OCI-LY7 (cell line): ENCODE measurements at regions not wholly inside any gene's neighbourhood (a gene's known extent, or its start where the extent isn't known, plus 50 kb on each side); places are given as distances from the start of the nearest gene placed in this dataset.

Experiments
- BruUV-seq: library from RNA; stranded (reverse); fragments of 400-500 nt; replicated peaks from 2 replicates; lab custom pipeline; 2021; lab: Mats Ljungman, UMichigan
- CTCF ChIA-PET: fragments of 300-600 bp; sonication (Branson Sonifier 250); formaldehyde crosslinking; loops from one replicate; lab custom pipeline; 2022; ENCODE audit warnings: antibody characterized with exemption; ENCODE audit not compliant: unreplicated experiment; lab: Charles Lee
- POLR2A ChIA-PET: fragments of 300-600 bp; sonication (Branson Sonifier 250); formaldehyde crosslinking; loops from one replicate; lab custom pipeline; 2022; ENCODE audit warnings: antibody characterized with exemption; lab: Charles Lee
- DNase-seq: peaks from one replicate; pipeline ENCODE4 v3.0.0-alpha.2; 2015; ENCODE audit warnings: low spot score
- H2AFZ ChIP-seq: fragments of 200-600 bp; sonication (generic), shearing (Covaris generic); 2 replicates; pipeline ENCODE4 v1.6.1; 2014; ENCODE audit warnings: mild to moderate bottlenecking, antibody characterized with exemption, low read length, moderate library complexity
- H3K27ac ChIP-seq: fragments of 200-600 bp; sonication (generic); 2 replicates; pipeline ENCODE4 v1.5.1; 2014; ENCODE audit warnings: mixed run types, low read depth, mild to moderate bottlenecking, moderate library complexity, low read length, inconsistent platforms; ENCODE audit not compliant: poor library complexity, severe bottlenecking
- H3K36me3 ChIP-seq: fragments of 200-600 bp; sonication (generic); 2 replicates; pipeline ENCODE4 v1.6.1; 2014; ENCODE audit warnings: mild to moderate bottlenecking, antibody characterized with exemption, low read length, moderate library complexity, mixed read lengths; ENCODE audit not compliant: insufficient read depth
- H3K4me1 ChIP-seq: fragments of 200-600 bp; sonication (generic); 2 replicates; pipeline ENCODE4 v1.5.1; 2014; ENCODE audit warnings: mild to moderate bottlenecking, low read length; ENCODE audit not compliant: insufficient read depth, poor library complexity, severe bottlenecking
- H3K4me2 ChIP-seq: fragments of 200-600 bp; sonication (generic); 2 replicates; pipeline ENCODE4 v1.6.1; 2014; ENCODE audit warnings: mild to moderate bottlenecking, low read length
- H3K4me3 ChIP-seq: fragments of 200-600 bp; sonication (generic); 2 replicates; pipeline ENCODE4 v1.5.1; 2014; ENCODE audit warnings: mild to moderate bottlenecking, low read depth, low read length; ENCODE audit not compliant: poor library complexity, severe bottlenecking
- H3K79me2 ChIP-seq: fragments of 200-600 bp; sonication (generic); 2 replicates; pipeline ENCODE4 v1.6.1; 2016; ENCODE audit warnings: low read depth, mild to moderate bottlenecking, low read length, moderate library complexity, mixed read lengths; ENCODE audit not compliant: insufficient read depth
- H3K9me2 ChIP-seq: fragments of 200-600 bp; sonication (generic); 2 replicates; pipeline ENCODE4 v1.6.1; 2016; ENCODE audit warnings: mild to moderate bottlenecking, low read length, mixed read lengths; ENCODE audit not compliant: insufficient read depth
- H3K9me3 ChIP-seq: fragments of 200-600 bp; sonication (generic); 2 replicates; pipeline ENCODE4 v1.6.1; 2014; ENCODE audit warnings: mild to moderate bottlenecking, mixed run types, low read length, mixed read lengths
- H4K20me1 ChIP-seq: fragments of 200-600 bp; sonication (generic); 2 replicates; pipeline ENCODE4 v1.6.1; 2014; ENCODE audit warnings: mild to moderate bottlenecking, antibody characterized with exemption, low read length, moderate library complexity, mixed read lengths; ENCODE audit not compliant: insufficient read depth
- EZH2phosphoT487 ChIP-seq: fragments of 200-600 bp; sonication (generic); IDR thresholded peaks from 2 replicates; pipeline ENCODE4 v1.6.1; 2018; ENCODE audit warnings: low read depth, borderline replicate concordance, mild to moderate bottlenecking, mixed run types, antibody characterized with exemption, low read length, moderate library complexity, mixed read lengths
- intact Hi-C: fragments of 100-400 bp; cut with micrococcal nuclease; formaldehyde crosslinking; loops from one replicate; pipeline ENCODE4 v1.10.0; 2022; ENCODE audit not compliant: unreplicated experiment
- TF ChIP-seq, protein P1 (sequence below): fragments of 200-600 bp; sonication (generic); conservative IDR thresholded peaks from 2 replicates; pipeline ENCODE4 v1.5.1; 2014; ENCODE audit warnings: mild to moderate bottlenecking, antibody characterized with exemption, low read length, moderate library complexity, mixed read lengths

DNA sequence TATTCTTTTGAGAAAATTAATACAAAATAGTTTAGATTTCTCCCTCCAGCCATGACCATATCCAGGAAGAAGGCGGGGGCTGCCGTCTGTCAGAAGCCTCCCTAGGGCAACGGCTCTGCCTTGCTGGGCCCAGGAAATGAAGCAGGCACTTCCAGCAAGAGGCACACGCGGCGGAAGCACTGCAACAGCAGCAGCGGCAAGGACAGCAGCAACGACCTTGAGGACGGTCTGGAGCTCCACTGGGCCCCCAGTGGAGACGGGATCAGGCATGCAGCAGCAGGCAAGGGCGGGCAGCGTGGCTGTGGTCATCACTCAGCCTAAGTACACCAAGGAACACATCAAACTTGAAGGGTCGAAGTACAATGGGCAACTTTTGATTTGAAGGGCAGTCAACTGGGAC, 61.3 kb upstream of the EPHA6 start:
- H3K79me2 ChIP-seq, result no peaks in the 10 kb centered on the region
- H2AFZ ChIP-seq, result no peak overlapping the region
- no peak overlapping the region for H3K27ac ChIP-seq
- no peaks in the 10 kb centered on the region for H3K9me3 ChIP-seq
- ChIA-PET POLR2A (interaction anchor here (0.6 kb wide), 1 partner anchor 1513 kb away, joined by 3 read pairs; no protein-coding TSS in a partner anchor), CTCF (no interaction called here)
- no peaks in the 10 kb centered on the region for H3K9me2 ChIP-seq
- intact Hi-C loops, result no loop called here
- H3K4me3 ChIP-seq, result no peak overlapping the region
- no peaks in the 10 kb centered on the region for H3K36me3 ChIP-seq
- no peak for DNase-seq
- H4K20me1 ChIP-seq, result no peaks in the 10 kb centered on the region
- no TSS peak for BruUV-seq
- no peaks in the 10 kb centered on the region for H3K4me1 ChIP-seq
- H3K4me2 ChIP-seq, result no peak overlapping the region
- TF ChIP-seq, protein P1, sequence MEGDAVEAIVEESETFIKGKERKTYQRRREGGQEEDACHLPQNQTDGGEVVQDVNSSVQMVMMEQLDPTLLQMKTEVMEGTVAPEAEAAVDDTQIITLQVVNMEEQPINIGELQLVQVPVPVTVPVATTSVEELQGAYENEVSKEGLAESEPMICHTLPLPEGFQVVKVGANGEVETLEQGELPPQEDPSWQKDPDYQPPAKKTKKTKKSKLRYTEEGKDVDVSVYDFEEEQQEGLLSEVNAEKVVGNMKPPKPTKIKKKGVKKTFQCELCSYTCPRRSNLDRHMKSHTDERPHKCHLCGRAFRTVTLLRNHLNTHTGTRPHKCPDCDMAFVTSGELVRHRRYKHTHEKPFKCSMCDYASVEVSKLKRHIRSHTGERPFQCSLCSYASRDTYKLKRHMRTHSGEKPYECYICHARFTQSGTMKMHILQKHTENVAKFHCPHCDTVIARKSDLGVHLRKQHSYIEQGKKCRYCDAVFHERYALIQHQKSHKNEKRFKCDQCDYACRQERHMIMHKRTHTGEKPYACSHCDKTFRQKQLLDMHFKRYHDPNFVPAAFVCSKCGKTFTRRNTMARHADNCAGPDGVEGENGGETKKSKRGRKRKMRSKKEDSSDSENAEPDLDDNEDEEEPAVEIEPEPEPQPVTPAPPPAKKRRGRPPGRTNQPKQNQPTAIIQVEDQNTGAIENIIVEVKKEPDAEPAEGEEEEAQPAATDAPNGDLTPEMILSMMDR, result no peak
- no peak for TF ChIP-seq EZH2phosphoT487

DNA sequence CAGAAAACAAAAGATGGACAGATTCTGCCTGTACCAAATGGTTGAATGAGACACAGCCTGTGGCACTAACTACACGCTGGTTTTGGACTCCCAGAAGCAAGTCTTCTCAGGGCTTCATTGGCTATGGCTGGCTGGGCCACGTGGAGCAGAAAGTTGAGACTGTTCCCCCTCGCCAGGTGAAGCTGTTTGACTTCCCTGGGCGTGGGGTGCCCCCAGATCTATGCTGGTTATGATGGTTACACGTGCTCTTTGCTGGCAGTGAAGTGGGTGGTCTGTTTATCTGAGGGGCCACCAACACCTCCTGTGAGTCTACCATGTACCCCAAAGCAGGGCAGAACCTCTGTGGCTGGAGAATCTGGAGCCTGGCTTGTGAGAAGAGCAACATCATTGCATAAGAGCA, 60.3 kb upstream of the EPHA6 start:
- no peak overlapping the region for H2AFZ ChIP-seq
- H3K36me3 ChIP-seq, result no peaks in the 10 kb centered on the region
- no peak for DNase-seq
- H4K20me1 ChIP-seq, result no peaks in the 10 kb centered on the region
- ChIA-PET POLR2A (no interaction called here), CTCF (no interaction called here)
- H3K79me2 ChIP-seq, result no peaks in the 10 kb centered on the region
- H3K4me2 ChIP-seq, result no peak overlapping the region
- H3K27ac ChIP-seq, result no peak overlapping the region
- no peaks in the 10 kb centered on the region for H3K4me1 ChIP-seq
- no peaks in the 10 kb centered on the region for H3K9me2 ChIP-seq
- H3K4me3 ChIP-seq, result no peak overlapping the region
- no peaks in the 10 kb centered on the region for H3K9me3 ChIP-seq
- BruUV-seq, result no TSS peak
- intact Hi-C loops, result no loop called here
- TF ChIP-seq, protein P1, result no peak
- no peak for TF ChIP-seq EZH2phosphoT487

DNA sequence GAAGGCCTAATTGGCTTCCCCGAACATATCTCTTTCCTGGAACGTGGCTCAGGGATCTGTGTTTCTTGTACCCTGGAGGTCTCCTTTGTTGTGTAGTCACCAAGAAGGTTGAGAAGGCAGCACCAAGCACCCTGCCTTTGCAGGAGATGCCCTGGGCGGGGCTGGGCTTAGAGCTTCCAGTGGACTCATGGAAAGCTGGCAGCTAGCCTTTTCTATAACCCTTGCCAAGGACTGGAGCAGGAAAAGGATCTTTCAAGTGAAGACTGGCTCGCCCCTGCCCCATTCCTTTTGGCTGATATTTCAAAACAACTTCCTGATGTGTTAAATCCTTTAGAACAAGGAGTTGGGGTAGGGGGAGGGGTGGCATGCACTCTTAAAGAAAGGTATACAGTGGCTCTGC, 58.9 kb upstream of the EPHA6 start:
- TF ChIP-seq EZH2phosphoT487, result no peak
- TF ChIP-seq, protein P1, result no peak
- Histone ChIP-seq H3K9me2 (no peaks in the 10 kb centered on the region), H3K79me2 (no peaks in the 10 kb centered on the region), H4K20me1 (no peaks in the 10 kb centered on the region), H3K4me1 (no peaks in the 10 kb centered on the region), H3K4me3 (no peak overlapping the region), H3K36me3 (no peaks in the 10 kb centered on the region), H2AFZ (no peak overlapping the region), H3K4me2 (no peak overlapping the region), H3K27ac (no peak overlapping the region), H3K9me3 (no peaks in the 10 kb centered on the region)
- ChIA-PET CTCF (no interaction called here), POLR2A (no interaction called here)
- no TSS peak for BruUV-seq
- intact Hi-C loops, result no loop called here
- DNase-seq, result no peak
